ENCODE measurements at regions not wholly inside any gene's neighbourhood (a gene's known extent, or its start where the extent isn't known, plus 50 kb on each side); places are given as distances from the start of the nearest gene placed in this dataset.

- Mint-ChIP-seq H3K4me1 (no peaks in the 10 kb centered on the region), H3K27ac (no peak overlapping the region), H3K4me3 (no peak overlapping the region), H3K36me3 (no peaks in the 10 kb centered on the region), H3K9me3 (no peaks in the 10 kb centered on the region)
- no peak for DNase-seq (ENCODE audit: low spot score in 2 of 2)
- ATAC-seq = peak; percentile 51
These were observed 260.3 kb upstream of the TPM1 start for GRCh38 chr15:62782071-62782841.

- no peak for DNase-seq (ENCODE audit: low spot score in 2 of 2)
- ATAC-seq = no peak
- H3K9me3 Mint-ChIP-seq = no peaks in the 10 kb centered on the region
- H3K27ac Mint-ChIP-seq = no peak overlapping the region
- H3K4me1 Mint-ChIP-seq = no peaks in the 10 kb centered on the region
- H3K4me3 Mint-ChIP-seq = no peak overlapping the region
- no peaks in the 10 kb centered on the region for H3K36me3 Mint-ChIP-seq
These were observed 259.7 kb upstream of the TPM1 start for GRCh38 chr15:62782896-62783295.

GRCh38 chr15:62783303-62783957 lies 259.1 kb upstream of the TPM1 start:
- Mint-ChIP-seq H3K4me3 (no peak overlapping the region), H3K27ac (no peak overlapping the region), H3K36me3 (no peaks in the 10 kb centered on the region), H3K4me1 (no peaks in the 10 kb centered on the region), H3K9me3 (no peaks in the 10 kb centered on the region)
- DNase-seq (ENCODE audit: low spot score in 2 of 2) (no peak), ATAC-seq (no peak)

- Mint-ChIP-seq H3K4me3 (no peak overlapping the region), H3K9me3 (no peaks in the 10 kb centered on the region), H3K27ac (no peak overlapping the region), H3K36me3 (no peaks in the 10 kb centered on the region), H3K4me1 (no peaks in the 10 kb centered on the region)
- DNase-seq (ENCODE audit: low spot score in 2 of 2) (no peak), ATAC-seq (no peak)
These were observed 256.4 kb upstream of the TPM1 start for GRCh38 chr15:62785881-62786828.

- DNase-seq (ENCODE audit: low spot score in 2 of 2) (no peak), ATAC-seq (no peak)
- Mint-ChIP-seq H3K4me1 (no peaks in the 10 kb centered on the region), H3K27ac (no peak overlapping the region), H3K4me3 (no peak overlapping the region), H3K36me3 (no peaks in the 10 kb centered on the region), H3K9me3 (no peaks in the 10 kb centered on the region)
These were observed 255.1 kb upstream of the TPM1 start for GRCh38 chr15:62787401-62787800.

- DNase-seq (ENCODE audit: low spot score in 2 of 2) (no peak), ATAC-seq (no peak)
- H3K36me3 Mint-ChIP-seq = no peaks in the 10 kb centered on the region
- no peak overlapping the region for H3K4me3 Mint-ChIP-seq
- H3K27ac Mint-ChIP-seq = no peak overlapping the region
- H3K4me1 Mint-ChIP-seq = no peaks in the 10 kb centered on the region
- H3K9me3 Mint-ChIP-seq = no peaks in the 10 kb centered on the region
These were observed 254.3 kb upstream of the TPM1 start for GRCh38 chr15:62788224-62788623.

GRCh38 chr15:62790546-62790945 lies 252.0 kb upstream of the TPM1 start:
- ATAC-seq = no peak

GRCh38 chr15:62791694-62792093 lies 250.9 kb upstream of the TPM1 start:
- DNase-seq (ENCODE audit: low spot score in 2 of 2) = no peak
- no peak for ATAC-seq
- H3K4me3 Mint-ChIP-seq = no peak overlapping the region
- H3K36me3 Mint-ChIP-seq = no peaks in the 10 kb centered on the region
- no peaks in the 10 kb centered on the region for H3K4me1 Mint-ChIP-seq
- H3K9me3 Mint-ChIP-seq = no peaks in the 10 kb centered on the region
- no peak overlapping the region for H3K27ac Mint-ChIP-seq

More at GRCh38 chr15:62790546-62790945, 252.0 kb upstream of the TPM1 start:
- no peak overlapping the region for H3K4me3 Mint-ChIP-seq
- no peaks in the 10 kb centered on the region for H3K36me3 Mint-ChIP-seq
- H3K9me3 Mint-ChIP-seq = no peaks in the 10 kb centered on the region
- H3K4me1 Mint-ChIP-seq = no peaks in the 10 kb centered on the region
- H3K27ac Mint-ChIP-seq = no peak overlapping the region
- no peak for DNase-seq (ENCODE audit: low spot score in 2 of 2)

GRCh38 chr15:62792986-62793751 lies 249.4 kb upstream of the TPM1 start:
- DNase-seq (ENCODE audit: low spot score in 2 of 2) = no peak
- H3K27ac Mint-ChIP-seq = no peak overlapping the region
- H3K9me3 Mint-ChIP-seq = no peaks in the 10 kb centered on the region
- no peaks in the 10 kb centered on the region for H3K4me1 Mint-ChIP-seq
- no peak for ATAC-seq
- H3K36me3 Mint-ChIP-seq = no peaks in the 10 kb centered on the region
- no peak overlapping the region for H3K4me3 Mint-ChIP-seq

GRCh38 chr15:62793752-62794144 lies 248.8 kb upstream of the TPM1 start:
- H3K27ac Mint-ChIP-seq = no peak overlapping the region
- no peak for DNase-seq (ENCODE audit: low spot score in 2 of 2)
- H3K36me3 Mint-ChIP-seq = no peaks in the 10 kb centered on the region
- no peaks in the 10 kb centered on the region for H3K4me1 Mint-ChIP-seq
- no peak for ATAC-seq
- H3K9me3 Mint-ChIP-seq = no peaks in the 10 kb centered on the region
- H3K4me3 Mint-ChIP-seq = no peak overlapping the region

- DNase-seq (ENCODE audit: low spot score in 2 of 2) (no peak), ATAC-seq (no peak)
- Mint-ChIP-seq H3K36me3 (no peaks in the 10 kb centered on the region), H3K9me3 (no peaks in the 10 kb centered on the region), H3K4me1 (no peaks in the 10 kb centered on the region), H3K27ac (no peak overlapping the region), H3K4me3 (no peak overlapping the region)
These were observed 247.4 kb upstream of the TPM1 start for GRCh38 chr15:62795171-62795570.

- no peak overlapping the region for H3K4me3 Mint-ChIP-seq
- H3K9me3 Mint-ChIP-seq = no peaks in the 10 kb centered on the region
- ATAC-seq = no peak
- H3K27ac Mint-ChIP-seq = peak overlapping the region; percentile 45
- DNase-seq (ENCODE audit: low spot score in 2 of 2) = no peak
- H3K4me1 Mint-ChIP-seq = no peaks in the 10 kb centered on the region
- no peaks in the 10 kb centered on the region for H3K36me3 Mint-ChIP-seq
These were observed 246.5 kb upstream of the TPM1 start for GRCh38 chr15:62795700-62796695.

GRCh38 chr15:62797171-62797570 lies 245.4 kb upstream of the TPM1 start:
- H3K36me3 Mint-ChIP-seq = no peaks in the 10 kb centered on the region
- H3K9me3 Mint-ChIP-seq = no peaks in the 10 kb centered on the region
- no peaks in the 10 kb centered on the region for H3K4me1 Mint-ChIP-seq
- H3K27ac Mint-ChIP-seq = no peak overlapping the region
- ATAC-seq (no peak), DNase-seq (ENCODE audit: low spot score in 2 of 2) (no peak)
- no peak overlapping the region for H3K4me3 Mint-ChIP-seq

- Mint-ChIP-seq H3K36me3 (no peaks in the 10 kb centered on the region), H3K27ac (no peak overlapping the region), H3K4me3 (no peak overlapping the region), H3K4me1 (no peaks in the 10 kb centered on the region), H3K9me3 (no peaks in the 10 kb centered on the region)
- ATAC-seq = no peak
- DNase-seq (ENCODE audit: low spot score in 2 of 2) = no peak
These were observed 244.0 kb upstream of the TPM1 start for GRCh38 chr15:62798536-62798935.

Measured in stimulated activated effector memory CD8-positive, alpha-beta T cell treated with anti-CD3 and anti-CD28 coated beads, Interleukin-12 subunit alpha, Interleukin-12 subunit beta, amount 100 ng/mL, for 72 hours (primary cell).